Suprapubic skin (tissue), 3 donors: ENCODE measurements at regions not wholly inside any gene's neighbourhood (a gene's known extent, or its start where the extent isn't known, plus 50 kb on each side); places are given as distances from the start of the nearest gene placed in this dataset.

Experiments
- EP300 ChIP-seq: sonication (generic); formaldehyde crosslinking; IDR thresholded peaks from one replicate; pipeline ENCODE4 v1.6.1; 2017; ENCODE audit warnings: antibody characterized with exemption
- POLR2A ChIP-seq, 2 donors: fragments of 450-650 bp; IDR thresholded peaks; one replicate each; pipeline ENCODE4 v1.6.1; 2017; ENCODE audit warnings: antibody characterized with exemption in 2 of 2, mild to moderate bottlenecking in 2 of 2, moderate library complexity in 2 of 2
- TF ChIP-seq, protein P1 (sequence below), 2 donors: fragments of 200-600 bp in 1 of 2; fragments of 450-650 bp in 1 of 2; sonication (generic) in 1 of 2; IDR thresholded peaks; one replicate each; pipeline ENCODE4 v1.5.1; 2016 to 2019; ENCODE audit warnings: antibody characterized with exemption in 2 of 2, mild to moderate bottlenecking in 1 of 2, moderate library complexity in 1 of 2

DNA sequence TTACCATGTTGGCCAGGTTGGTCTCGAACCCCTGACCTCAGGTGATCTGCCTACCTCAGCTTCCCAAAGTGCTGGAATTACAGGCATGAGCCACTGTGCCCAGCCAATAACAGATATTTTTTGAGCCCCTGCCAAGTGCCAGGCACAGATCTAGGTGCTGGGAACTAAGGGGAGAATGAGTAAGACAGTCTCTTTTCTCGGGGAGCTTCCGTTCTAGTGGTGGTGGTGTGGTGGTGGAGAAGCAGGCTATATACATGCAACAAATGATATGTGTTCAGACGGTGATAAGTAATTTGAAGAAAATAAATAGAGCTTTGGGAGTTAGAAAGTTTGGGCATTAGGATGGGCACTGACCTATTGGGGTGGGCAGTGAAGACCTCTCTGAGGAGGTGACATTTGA is 76.7 kb upstream of the VKORC1L1 start:
- TF ChIP-seq, protein P1, sequence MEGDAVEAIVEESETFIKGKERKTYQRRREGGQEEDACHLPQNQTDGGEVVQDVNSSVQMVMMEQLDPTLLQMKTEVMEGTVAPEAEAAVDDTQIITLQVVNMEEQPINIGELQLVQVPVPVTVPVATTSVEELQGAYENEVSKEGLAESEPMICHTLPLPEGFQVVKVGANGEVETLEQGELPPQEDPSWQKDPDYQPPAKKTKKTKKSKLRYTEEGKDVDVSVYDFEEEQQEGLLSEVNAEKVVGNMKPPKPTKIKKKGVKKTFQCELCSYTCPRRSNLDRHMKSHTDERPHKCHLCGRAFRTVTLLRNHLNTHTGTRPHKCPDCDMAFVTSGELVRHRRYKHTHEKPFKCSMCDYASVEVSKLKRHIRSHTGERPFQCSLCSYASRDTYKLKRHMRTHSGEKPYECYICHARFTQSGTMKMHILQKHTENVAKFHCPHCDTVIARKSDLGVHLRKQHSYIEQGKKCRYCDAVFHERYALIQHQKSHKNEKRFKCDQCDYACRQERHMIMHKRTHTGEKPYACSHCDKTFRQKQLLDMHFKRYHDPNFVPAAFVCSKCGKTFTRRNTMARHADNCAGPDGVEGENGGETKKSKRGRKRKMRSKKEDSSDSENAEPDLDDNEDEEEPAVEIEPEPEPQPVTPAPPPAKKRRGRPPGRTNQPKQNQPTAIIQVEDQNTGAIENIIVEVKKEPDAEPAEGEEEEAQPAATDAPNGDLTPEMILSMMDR (IDR thresholded peaks at IDR 0.05): no peak
- TF ChIP-seq POLR2A (IDR thresholded peaks at IDR 0.05) (no peak), EP300 (no peak)
